GM10266 (cell line): ENCODE measurements at regions not wholly inside any gene's neighbourhood (a gene's known extent, or its start where the extent isn't known, plus 50 kb on each side); places are given as distances from the start of the nearest gene placed in this dataset.

Experiments used
- DNase-seq: peaks from one replicate; pipeline ENCODE4 v3.0.0; 2012; ENCODE audit errors: extremely low spot score
- CTCF ChIP-seq: IDR thresholded peaks from 2 replicates; pipeline ENCODE4 v1.5.1; 2012; ENCODE audit warnings: mild to moderate bottlenecking, low read depth; ENCODE audit not compliant: control insufficient read depth, insufficient read depth; ENCODE audit errors: missing control alignments

DNA sequence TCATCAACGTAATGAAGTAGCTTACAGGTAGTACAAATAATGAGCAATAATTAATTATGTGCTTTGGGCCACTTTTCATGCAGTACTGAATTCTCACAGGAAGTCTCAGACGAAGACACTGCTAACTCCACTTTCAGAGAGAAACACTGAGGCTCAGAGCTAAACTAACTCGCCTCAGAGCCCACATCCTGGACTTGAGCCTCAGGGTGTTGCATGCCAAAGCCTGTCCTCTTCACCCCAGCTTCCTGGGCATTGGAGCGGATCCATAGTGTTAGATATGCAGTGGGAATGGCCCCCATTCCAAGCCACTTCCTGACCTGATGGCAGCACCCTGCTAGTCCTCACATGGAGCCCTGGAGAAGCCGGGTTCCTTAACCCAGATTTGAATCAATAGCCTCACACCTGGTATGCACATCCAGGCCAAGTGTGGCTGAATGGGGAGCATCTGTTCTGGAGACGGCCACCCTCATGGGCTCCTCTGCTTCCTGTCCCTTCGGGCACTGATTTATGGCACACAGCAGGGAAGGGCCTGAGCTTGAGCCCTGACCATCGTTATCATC, 265.1 kb upstream of the ZNF32 start:
- DNase-seq = no peak

GRCh38 chr10:43912469-43912868, 263.8 kb upstream of the ZNF32 start:
- TF ChIP-seq CTCF = no peak
- DNase-seq = no peak

More for the DNA sequence above, 265.1 kb upstream of the ZNF32 start:
- no peak for TF ChIP-seq CTCF

DNA sequence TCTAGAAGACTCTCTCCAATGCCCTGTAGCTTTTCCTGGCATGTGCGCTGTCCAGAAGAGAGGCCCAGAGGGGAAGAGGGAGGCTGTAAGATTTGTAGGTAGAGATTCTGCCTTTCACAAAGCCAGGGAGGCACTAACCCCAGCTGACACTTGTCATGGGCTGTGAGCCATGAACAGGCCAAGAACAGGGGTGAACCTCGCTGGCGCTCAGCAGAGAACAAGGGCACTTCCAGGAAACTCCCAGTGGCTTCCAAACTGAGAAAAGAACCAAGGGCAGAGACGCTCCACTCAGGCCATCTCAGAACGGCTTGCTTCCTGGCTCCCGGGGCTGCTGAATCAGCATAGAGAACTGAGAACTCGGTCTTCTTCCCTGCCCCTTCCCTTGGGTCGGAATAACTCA, 257.8 kb upstream of the ZNF32 start:
- TF ChIP-seq CTCF = no peak
- no peak for DNase-seq

- no peak for DNase-seq
- TF ChIP-seq CTCF = no peak
Observed at GRCh38 chr10:43905512-43906236, 257.0 kb upstream of the ZNF32 start.

- no peak for TF ChIP-seq CTCF
- DNase-seq = no peak
Observed at GRCh38 chr10:43904844-43905243, 256.2 kb upstream of the ZNF32 start.

- TF ChIP-seq CTCF = no peak
- no peak for DNase-seq
Observed at GRCh38 chr10:43904301-43904700, 255.6 kb upstream of the ZNF32 start.

- no peak for TF ChIP-seq CTCF
- no peak for DNase-seq
Observed at GRCh38 chr10:43903451-43903850, 254.8 kb upstream of the ZNF32 start.
